ENCODE measurements at regions not wholly inside any gene's neighbourhood (a gene's known extent, or its start where the extent isn't known, plus 50 kb on each side); places are given as distances from the start of the nearest gene placed in this dataset.
"Not testable (repeated sequence)": the region's sequence is repeated elsewhere in the genome, so short reads cannot be mapped to it uniquely, and the experiment has no call there.

DNA sequence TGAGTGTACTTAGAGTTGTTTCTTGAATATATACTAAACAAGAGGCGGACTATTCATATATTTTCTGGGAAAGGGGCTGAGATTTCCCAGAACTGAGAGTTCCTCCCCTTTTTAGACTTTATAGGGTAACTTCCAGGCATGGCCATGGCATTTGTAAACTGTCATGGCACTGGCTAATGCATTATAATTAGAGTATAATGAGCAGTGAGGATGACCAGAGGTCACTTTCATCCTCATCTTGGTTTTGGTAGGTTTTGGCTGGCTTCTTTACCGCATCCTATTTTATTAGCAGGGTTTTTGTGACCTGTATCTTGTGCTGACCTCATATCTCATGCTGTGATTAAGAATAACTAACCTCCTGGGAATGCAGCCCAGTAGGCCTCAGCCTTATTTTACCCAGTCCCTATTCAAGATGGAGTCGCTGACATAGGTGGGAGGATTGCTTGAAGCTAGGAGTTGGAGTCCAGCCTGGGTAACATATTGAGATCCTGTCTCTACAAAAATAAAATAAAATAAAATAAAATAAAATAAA is 91.4 kb downstream of the MOBP start:
- DNase-seq (ENCODE audit: low read depth) = no peak

DNA sequence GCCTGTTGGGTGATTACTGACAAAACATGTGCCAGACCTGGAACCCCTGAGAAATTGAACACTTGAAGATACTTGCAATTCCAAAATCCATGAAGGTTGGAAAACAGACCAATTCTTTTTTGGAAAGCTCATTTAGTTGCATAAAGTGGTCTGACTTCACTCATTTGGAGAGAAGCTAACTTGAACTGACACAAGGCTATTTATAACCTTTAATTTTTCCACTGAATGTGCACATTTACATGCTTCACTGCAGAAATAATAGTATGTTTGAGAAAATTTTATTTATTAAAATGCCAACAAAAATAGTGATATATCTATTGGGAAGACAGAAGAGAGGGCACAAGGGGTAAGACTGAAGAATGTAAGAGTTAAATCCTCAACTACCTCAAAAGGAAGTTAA is 92.1 kb downstream of the MOBP start:
- DNase-seq (ENCODE audit: low read depth) = no peak

DNA sequence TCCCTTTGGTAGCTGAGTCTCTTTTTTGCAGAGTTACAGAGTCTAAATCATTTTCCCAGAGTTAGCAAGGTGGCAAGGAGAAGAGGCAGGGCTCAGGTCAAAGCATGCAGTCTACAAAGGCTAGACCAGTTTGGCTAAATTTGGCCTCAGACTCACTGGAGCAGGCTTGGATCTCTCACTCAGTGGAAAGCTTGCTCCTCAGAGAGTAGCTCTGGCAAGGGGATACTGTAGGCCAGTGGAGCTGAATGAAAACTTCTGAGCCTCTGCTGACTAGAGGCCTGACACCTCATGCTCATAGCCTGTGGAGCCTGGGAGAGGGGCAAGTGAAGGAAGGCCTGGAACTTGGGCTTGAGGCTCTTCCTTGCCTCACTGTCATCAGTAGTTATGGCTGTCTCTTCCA is 101.0 kb downstream of the MOBP start:
- no peak for DNase-seq (ENCODE audit: low read depth)

DNA sequence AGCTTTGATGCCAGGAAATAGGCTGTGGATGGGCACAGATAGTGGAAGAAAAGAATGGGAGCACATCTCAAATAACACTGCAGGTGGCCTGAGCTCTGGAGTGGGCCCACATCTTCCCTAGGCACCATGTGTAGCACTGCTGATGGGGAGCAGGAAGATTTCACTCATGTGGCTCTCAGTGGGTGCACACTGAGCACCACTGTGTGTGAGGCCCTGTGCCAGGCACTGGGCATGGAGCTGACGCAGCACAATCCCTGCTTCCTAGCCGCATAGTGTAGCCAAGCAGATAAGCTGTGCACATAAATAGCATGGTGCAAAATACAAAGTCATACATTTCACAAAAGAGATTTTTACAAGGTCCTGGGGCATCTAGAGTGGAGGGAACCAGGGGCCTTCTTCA is 101.6 kb downstream of the MOBP start:
- DNase-seq (ENCODE audit: low read depth) = no peak

DNA sequence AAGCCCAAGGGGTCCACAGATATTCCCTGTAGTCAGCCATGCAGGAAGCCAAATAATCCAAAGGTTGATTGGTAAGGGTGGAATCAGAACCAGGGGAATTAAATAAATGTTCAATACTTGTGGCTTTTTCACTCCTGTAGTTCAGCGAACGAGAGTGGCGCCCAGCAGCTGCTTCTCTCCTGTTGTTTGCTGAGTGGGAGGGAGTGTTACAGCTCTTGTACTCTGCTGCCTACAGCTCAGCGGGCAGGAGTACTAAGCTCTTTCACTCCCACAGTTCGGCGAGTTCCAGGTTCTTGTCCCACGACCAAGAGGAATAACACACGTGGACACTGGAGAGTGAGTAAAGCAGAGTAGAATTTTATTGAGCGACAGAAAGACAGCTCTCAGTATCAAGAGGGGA is 105.9 kb downstream of the MOBP start:
- no peak for DNase-seq (ENCODE audit: low read depth)

DNA sequence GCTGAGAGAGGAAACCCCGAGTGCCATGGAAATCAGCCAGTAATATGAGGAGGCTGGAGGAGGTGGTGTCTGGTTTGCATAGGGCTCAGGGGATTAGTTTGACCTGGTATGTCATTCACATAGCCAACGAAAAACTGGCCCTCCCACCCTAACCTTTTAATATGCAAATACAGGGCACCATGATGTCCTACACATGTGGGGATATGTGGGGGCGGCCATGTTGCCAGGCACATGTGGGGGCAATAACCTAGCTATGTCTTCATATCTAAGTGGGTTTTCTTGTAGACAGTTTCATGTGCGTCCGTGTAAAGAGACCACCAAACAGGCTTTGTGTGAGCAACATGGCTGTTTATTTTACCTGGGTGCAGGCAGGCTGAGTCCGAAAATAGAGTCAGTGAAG is 110.1 kb downstream of the MOBP start:
- DNase-seq (ENCODE audit: low read depth) = no peak

DNA sequence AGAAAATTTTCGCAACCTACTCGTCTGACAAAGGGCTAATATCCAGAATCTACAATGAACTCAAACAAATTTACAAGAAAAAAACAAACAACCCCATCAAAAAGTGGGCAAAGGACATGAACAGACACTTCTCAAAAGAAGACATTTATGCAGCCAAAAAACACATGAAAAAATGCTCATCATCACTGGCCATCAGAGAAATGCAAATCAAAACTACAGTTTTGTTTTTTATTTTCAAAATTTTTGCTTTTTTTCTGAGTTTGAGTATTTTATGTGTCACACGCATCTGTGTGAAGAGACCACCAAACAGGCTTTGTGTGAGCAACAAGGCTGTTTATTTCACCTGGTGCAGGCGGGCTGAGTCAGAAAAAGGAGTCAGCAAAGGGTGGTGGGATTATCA is 118.7 kb downstream of the MOBP start:
- not testable (repeated sequence) for DNase-seq (ENCODE audit: low read depth)

DNA sequence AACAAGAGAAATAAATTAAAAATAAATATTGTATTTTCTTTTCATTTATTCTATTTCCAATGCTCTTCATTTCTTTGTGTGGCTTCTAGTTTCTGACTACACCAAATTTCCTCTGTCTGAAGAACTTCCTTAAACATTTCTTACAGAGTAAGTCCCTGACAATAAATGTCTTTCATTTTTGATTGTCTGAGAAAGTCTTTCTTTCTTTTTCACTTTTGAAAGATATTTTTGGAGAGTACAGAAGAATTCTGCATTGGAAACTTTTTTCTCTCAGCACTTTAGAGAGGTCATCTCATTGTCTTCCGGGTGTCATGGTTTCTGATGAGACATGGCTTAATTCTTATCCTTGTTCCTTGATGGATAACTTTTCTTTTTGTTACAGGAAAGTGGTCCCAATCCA is 119.6 kb downstream of the MOBP start:
- no peak for DNase-seq (ENCODE audit: low read depth)

DNA sequence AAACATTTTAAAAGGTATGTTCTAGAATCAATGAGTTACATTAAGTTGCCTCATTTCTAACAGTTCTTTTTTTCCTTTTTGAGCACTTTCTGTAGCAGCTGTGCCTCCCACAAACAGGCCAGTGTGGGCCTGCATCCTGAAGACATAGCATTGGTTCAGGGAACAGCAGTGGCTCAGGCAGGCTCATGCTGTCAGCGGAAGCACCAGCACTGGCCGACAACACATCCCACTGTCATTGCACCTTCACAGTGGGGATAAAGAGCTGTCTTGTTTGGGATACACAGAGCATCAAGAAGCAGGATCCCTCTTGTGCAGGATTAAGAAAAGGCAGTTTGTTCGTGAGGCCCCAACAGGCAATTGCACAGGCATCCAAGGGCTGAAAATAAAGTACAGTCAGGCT is 123.3 kb downstream of the MOBP start:
- no peak for DNase-seq (ENCODE audit: low read depth)

DNA sequence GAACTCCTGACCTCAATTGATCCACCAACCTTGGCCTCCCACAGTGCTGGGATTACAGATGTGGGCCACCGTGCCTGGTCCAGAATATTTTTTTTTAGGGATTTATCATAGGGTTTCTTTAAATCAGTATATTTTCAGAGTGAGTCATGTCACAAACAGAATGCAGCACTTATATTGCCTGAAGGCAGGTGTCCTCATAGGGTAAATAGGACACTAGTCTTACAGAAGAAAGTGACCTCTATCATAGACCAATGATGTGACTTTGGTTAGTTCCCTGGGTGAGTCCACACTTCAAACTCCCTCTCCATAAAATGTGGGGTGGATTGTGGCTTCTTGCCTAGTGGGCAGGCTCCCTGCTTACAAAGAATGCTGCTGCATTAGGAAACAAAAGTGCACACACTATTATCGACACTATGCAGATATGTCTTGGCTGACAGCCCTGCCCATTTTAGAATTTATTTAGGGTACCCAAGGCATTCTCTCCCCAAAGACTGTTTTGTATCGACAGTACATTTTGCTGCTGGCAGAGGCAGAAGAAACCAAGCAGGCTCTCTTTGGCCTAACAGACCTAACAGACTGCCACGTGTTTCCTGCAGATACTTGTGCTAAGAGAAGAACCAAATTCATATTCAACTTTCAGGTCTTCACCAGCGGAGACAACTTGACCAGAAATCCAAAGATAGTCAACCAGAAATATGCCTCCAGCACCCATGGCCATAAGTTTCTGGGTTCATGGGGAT is 125.0 kb downstream of the MOBP start:
- DNase-seq (ENCODE audit: low read depth) = no peak

DNA sequence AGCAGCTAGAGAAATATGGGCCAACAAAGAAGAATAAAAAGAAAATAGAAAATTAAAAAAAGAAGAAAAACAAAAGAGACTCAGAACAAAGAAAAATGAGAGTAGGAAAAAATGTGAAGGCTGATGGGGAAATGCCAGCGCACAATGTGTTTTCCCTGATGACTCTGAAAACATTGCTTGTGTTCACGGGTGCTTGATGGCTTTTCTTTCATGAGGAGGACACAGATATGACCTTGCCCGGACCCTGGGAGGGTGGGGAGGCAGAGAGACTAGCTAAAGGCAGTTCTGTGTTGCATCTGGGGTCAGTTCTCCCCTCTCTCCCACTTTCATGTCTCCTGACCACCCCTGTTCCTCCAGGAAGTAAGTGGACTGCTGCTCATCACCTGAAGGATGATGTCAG is 125.9 kb downstream of the MOBP start:
- DNase-seq (ENCODE audit: low read depth) = no peak

DNA sequence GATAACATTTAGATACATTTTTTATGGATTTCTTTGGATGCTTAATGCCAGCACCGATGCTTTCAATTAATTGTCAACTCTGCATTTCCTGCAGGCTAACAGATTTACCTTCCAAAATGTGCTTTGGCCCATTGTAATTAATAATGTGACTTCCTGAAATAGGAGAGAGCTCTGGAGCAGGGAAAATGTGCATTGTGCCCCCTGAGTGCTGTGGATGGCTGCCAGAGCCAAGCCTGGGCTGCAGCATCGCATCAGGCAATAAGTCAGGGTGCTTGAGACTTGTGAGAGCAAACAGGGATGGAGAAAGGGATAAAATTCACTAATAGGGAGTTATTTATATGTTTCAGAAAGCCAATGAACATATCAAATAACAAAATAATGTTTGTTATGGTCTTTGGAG is 133.8 kb downstream of the MOBP start:
- no peak for DNase-seq (ENCODE audit: low read depth)

DNA sequence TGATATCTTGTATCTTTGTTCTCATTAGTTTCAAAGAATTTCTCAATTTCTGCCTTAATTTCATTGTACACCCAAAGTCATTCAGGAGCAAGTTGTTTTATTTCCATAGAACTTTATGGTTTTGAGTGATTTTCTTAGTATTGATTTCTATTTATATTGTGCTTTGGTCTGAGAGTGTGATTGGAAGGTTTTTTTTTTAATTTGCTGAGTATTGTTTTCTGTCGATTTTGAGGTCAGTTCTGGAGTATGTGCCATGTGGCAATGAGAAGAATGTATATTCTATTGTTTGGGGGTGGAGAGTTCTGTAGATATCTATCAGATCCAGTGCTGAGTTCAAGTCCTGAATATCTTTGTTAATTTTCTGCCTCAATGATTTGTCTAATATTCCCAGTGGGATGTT is 138.4 kb downstream of the MOBP start:
- DNase-seq (ENCODE audit: low read depth) = no peak

DNA sequence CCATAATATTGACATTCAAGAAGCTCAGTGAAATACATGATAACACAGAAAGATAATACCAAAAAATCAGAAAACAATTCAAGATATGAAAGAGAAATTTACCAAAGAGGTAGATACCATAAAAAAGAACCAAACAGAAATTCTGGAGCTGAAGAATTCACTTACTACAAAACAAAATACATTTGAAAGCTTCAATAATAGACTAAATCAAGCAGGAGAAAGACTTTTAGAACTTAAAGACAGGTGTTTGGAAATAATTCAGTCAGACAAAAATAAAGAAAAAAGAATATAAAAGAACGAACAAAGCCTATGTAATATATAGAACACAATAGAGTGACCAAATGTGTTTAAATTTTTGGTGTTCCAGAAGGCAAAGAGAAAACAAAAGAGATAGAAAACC is 158.7 kb downstream of the MOBP start:
- no peak for DNase-seq (ENCODE audit: low read depth)

DNA sequence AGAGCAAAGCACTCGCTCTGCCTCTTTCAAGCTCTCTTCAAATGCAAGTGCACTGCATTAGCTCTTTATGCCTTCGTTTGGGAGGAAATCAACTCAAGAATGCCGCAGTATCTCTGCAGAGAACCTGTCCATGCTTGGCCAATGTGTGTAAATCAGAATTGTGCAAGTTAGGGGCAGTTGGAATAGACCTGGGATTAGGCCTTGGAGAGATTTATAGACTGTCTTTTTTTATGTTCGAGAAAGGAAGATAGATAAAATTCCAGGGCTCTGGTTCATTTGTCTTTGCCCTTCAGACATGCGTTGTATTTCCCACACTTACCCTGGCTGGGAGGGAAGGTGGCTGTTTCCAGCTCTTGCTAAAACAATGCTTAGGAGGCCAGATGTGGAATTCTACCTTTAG is 163.7 kb downstream of the MOBP start:
- no peak for DNase-seq (ENCODE audit: low read depth)

DNA sequence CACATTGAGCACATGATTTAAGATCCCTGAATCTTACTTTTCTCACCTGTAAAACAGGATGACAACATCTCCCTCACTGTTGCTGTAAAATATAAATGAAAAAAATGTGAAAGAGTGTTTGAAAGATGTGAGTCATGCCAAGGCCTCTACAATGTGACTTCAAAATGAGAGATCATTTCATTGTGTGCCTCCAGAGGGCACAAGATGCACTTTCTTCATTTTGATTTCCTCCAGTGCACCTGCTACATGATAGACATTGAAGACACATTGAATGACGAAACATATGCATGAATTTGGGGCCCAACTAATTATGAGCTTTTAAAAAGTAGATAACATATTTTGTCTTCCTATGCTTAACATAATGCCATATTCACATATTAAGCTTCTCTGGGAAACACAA is 170.3 kb downstream of the MOBP start:
- peak; percentile 21 for DNase-seq (ENCODE audit: low read depth)

DNA sequence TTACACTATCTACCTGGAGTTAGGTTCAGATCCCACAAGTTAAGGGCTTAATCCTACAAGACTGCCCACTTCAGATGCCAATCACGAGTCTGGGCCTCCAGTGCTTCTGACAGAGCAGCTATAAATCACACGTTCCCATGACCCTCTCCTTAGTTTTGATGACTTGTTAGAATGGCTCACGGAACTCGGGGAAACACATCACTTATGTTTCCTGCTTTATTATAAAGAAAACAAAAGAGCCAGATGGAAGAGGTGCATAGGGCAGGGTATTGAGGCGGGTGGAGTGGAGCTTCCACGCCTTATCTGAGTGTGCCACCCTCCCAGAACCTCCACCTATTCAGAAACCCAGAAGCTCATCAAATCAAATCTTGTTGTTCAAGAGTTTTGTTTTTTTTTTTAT is 170.8 kb downstream of the MOBP start:
- no peak for DNase-seq (ENCODE audit: low read depth)

DNA sequence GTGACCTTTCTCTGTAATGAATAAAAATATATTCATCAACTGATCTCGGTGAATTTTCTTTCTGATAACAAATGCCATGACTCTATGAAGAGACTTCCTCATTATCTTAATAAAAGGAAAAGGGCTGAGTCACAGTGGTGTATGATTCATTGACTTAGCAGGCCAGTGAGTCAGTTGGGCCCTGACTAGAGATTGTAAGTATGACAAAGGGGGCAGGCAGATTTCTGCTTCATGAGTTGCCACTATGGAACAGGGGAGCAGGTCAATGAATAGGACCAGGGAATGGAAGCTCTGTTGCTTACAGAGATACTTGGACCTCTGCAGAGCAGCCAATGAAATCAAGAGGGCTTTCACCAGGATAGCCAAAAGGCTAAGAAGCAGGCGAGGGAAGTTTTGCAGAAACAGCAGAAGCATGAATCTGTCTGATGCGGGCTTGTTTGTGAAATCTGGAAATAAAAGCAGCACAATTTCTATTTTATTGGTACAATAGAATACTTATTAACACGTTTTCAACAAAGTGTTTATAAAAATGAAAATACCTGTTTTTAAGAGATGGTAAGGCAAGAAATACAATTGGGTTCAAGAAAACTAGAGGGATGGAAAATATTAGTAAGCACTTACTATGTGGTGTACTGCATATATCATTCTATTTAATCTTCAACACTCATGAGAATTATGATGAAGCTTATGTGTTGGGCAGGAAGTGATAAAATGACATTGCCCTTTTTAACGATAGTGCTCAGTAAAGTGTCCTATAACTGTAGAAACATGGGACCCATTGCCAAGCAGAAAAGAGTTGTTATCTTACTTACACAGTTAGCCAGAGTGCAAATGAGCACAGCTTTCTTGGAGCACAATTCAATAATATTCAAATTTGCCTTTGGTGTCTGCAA is 169.8 kb upstream of the MYRIP start:
- DNase-seq (ENCODE audit: low read depth) = peak; percentile 93

DNA sequence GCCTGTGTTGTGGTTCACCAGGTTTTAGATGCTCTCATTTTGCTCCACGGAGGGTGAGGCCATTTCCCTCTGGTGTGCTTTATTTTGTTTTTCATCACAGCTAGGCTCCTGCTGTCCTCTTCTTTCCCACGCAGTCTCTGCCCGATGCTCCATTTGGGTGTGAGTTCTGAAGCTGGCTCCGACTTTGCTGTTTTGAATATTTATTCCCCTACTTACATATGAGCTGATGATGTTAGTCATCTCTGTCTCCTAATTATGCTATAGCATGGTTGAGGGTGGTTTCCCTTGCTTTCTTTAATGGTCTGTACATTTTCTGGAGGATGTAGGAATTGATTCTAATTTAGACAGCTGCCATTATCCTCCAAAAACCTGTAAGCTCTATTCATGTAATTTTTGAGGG is 168.1 kb upstream of the MYRIP start:
- DNase-seq (ENCODE audit: low read depth) = no peak

DNA sequence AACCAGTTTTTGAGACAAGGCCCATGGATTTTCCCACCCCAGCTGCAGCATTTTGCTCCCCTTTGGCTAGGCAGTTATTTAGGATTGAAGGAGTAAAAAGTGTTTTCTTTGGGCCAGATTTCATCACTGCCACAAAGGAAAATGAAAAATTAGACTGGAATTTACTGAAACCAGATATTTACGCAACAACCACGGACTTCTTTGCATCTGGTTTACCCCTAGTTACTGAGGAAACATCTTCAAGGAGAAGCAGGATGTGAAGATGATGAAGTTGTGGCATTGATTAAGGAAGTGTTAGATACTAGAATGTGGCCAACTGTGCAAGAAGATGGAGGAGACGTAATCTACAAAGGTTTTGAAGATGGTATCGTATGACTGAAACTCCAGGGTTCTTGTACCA is 165.2 kb upstream of the MYRIP start:
- DNase-seq (ENCODE audit: low read depth) = peak; percentile 64

DNA sequence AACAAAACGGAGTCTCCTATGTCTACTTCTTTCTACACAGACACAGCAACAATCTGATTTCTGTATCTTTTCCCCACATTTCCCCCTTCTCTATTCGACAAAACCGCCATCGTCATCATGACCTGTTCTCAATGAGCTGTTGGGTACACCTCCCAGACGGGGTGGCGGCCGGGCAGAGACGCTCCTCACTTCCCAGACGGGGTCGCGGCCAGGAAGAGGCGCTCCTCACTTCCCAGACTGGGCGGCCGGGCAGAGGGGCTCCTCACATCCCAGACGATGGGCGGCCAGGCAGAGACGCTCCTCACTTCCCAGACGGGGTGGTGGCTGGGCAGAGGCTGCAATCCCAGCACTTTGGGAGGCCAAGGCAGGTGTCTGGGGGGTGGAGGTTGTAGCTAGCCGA is 158.2 kb upstream of the MYRIP start:
- not testable (repeated sequence) for DNase-seq (ENCODE audit: low read depth)

DNA sequence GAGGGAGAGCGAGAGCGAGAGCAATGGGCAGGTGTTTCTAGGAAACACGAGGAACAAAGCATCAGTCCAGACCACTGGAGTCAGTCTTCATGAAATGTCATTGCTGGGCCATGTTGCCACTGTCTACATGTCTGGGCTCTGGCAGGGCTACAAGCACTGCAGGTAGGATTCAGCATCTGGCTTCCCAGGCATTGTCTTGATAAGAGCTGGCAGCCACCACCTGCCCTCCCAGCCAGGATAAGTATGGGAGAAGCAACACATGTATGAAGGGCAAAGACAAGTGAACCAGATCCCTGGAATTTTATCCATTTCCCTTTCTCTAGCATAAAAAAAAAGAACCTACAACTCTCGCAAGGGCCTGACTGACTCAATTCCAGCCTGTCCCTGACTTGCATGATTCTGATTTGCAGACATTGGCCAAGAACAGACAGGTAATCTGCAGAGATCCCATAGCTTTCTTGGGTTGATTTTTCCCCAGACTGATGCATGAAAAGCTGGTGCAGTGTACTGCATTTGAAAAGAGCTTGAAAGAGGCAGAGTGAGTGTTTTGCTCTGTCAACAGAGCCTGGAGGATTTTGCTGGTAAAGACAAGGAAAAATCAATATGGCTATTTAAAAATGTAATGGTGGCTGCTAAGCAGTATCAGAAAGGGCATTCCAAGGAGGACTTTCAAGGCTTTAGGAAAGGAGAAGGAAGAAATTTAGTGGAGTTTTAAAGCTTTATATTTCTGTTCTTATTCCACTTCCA is 157.2 kb upstream of the MYRIP start:
- DNase-seq (ENCODE audit: low read depth) = no peak

DNA sequence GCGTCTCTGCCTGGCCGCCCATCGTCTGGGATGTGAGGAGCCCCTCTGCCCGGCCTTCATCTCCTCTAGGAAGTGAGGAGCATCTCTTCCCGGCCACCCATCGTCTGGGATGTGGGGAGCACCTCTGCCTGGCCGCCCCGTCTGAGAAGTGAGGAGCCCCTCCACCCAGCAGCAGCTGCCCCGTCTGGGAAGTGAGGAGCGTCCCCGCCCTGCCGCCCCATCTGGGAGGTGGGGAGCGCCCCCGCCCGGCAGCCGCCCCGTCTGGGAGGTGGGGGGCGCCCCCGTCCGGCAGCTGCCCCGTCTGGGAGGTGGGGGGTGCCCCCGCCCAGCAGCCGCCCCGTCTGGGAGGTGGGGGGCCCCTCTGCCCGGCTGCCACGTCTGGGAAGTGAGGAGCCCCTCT is 153.7 kb upstream of the MYRIP start:
- DNase-seq (ENCODE audit: low read depth) = not testable (repeated sequence)

Data from stromal cell of bone marrow (primary cell).